ENCODE measurements at regions not wholly inside any gene's neighbourhood (a gene's known extent, or its start where the extent isn't known, plus 50 kb on each side); places are given as distances from the start of the nearest gene placed in this dataset.
"Not testable (repeated sequence)": the region's sequence is repeated elsewhere in the genome, so short reads cannot be mapped to it uniquely, and the experiment has no call there.

DNA sequence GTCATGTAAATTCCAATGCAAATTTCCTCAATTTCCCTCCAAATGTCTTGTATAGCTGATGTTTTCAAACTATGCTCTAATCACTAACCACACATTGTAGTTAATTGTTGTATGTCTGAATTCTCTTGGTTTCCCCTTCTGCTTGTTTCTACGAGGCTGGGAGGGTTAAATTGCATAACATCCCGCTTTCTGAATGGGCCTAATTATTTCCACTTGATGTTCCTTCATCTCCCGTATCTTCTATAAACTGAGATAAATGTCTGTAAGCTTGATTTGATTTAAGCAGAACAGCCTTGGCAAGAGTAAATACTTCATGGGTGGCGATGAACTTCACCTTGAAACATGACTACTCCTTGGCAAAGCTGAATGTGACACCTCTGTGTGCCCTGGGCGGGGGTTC is 72.2 kb downstream of the SERINC2 start:
- TF ChIP-seq POLR2AphosphoS5 (IDR thresholded peaks at IDR 0.05; ENCODE audit: borderline replicate concordance, low read depth, low read length) (no peak), FOXP2 (optimal IDR thresholded peaks at IDR 0.05; ENCODE audit: control extremely low read depth, extremely low read length, insufficient read depth) (no peak), EZH2 (IDR thresholded peaks at IDR 0.05) (no peak)
- Histone ChIP-seq H3K4me3 (no peak overlapping the region), H3K9ac (ENCODE audit: insufficient read length) (no peak overlapping the region), H3K36me3 (ENCODE audit: insufficient read depth, low read length) (no peaks in the 10 kb centered on the region), H3K9me3 (ENCODE audit: low read depth, low read length) (no peaks in the 10 kb centered on the region), H3K27ac (no peak overlapping the region)
- DNase-seq (ENCODE audit: low read depth, low spot score): peak; percentile 20

- TF ChIP-seq POLR2AphosphoS5 (IDR thresholded peaks at IDR 0.05; ENCODE audit: borderline replicate concordance, low read depth, low read length) (no peak), EZH2 (IDR thresholded peaks at IDR 0.05) (no peak), FOXP2 (optimal IDR thresholded peaks at IDR 0.05; ENCODE audit: control extremely low read depth, extremely low read length, insufficient read depth) (no peak)
- no peaks in the 10 kb centered on the region for H3K36me3 ChIP-seq (ENCODE audit: insufficient read depth, low read length)
- no peak overlapping the region for H3K27ac ChIP-seq
- no peak for DNase-seq (ENCODE audit: low read depth, low spot score)
- H3K9me3 ChIP-seq (ENCODE audit: low read depth, low read length): no peaks in the 10 kb centered on the region
- no peak overlapping the region for H3K4me3 ChIP-seq
- no peak overlapping the region for H3K9ac ChIP-seq (ENCODE audit: insufficient read length)
Measured at GRCh38 chr1:31487143-31487542, 74.1 kb downstream of the SERINC2 start.

- Histone ChIP-seq H3K36me3 (ENCODE audit: insufficient read depth, low read length) (no peaks in the 10 kb centered on the region), H3K9me3 (ENCODE audit: low read depth, low read length) (no peaks in the 10 kb centered on the region), H3K4me3 (no peak overlapping the region), H3K9ac (ENCODE audit: insufficient read length) (no peak overlapping the region), H3K27ac (no peak overlapping the region)
- TF ChIP-seq FOXP2 (optimal IDR thresholded peaks at IDR 0.05; ENCODE audit: control extremely low read depth, extremely low read length, insufficient read depth) (no peak), POLR2AphosphoS5 (IDR thresholded peaks at IDR 0.05; ENCODE audit: borderline replicate concordance, low read depth, low read length) (no peak)
- DNase-seq (ENCODE audit: low read depth, low spot score): no peak
Measured at GRCh38 chr1:31487721-31488293, 74.8 kb downstream of the SERINC2 start.

DNA sequence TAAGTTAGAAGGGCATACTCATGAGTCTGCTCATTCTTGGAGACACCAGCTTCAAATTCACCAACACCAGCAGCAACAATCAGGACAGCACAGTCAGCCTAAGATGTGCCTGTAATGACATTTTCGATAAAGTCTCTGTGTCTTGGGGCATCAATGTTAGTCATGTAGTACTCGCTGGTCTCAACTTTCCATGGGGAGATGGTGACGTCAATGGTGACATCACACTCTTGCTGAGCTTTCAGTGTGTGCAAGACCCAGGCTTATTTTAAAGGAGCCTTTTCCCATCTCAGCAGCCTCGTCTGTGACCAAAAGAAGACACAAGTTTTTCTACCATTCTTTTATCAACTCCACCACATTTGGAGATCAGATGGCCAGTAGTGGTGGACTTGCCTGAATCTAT is 75.5 kb downstream of the SERINC2 start:
- Histone ChIP-seq H3K9ac (ENCODE audit: insufficient read length) (no peak overlapping the region), H3K4me3 (no peak overlapping the region), H3K27ac (no peak overlapping the region), H3K36me3 (ENCODE audit: insufficient read depth, low read length) (no peaks in the 10 kb centered on the region), H3K9me3 (ENCODE audit: low read depth, low read length) (no peaks in the 10 kb centered on the region)
- DNase-seq (ENCODE audit: low read depth, low spot score): no peak
- TF ChIP-seq FOXP2 (optimal IDR thresholded peaks at IDR 0.05; ENCODE audit: control extremely low read depth, extremely low read length, insufficient read depth) (no peak), POLR2AphosphoS5 (IDR thresholded peaks at IDR 0.05; ENCODE audit: borderline replicate concordance, low read depth, low read length) (no peak), EZH2 (IDR thresholded peaks at IDR 0.05) (no peak)

DNA sequence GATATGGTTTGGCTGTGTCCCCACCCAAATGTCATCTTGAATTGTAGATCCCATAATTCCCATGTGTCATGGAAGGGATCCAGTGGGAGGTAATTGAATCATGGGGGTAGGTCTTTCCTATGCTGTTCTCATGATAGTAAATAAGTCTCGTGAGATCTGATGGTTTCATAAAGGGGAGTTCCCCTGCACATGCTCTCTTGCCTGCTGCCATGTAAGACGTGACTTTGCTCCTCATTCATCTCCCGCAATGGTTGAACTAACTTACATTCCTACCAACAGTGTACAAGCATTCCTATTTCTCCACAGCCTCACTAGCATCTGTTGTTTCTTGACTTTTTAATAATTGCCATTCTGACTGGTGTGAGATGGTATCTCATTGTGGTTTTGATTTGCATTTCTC is 76.6 kb downstream of the SERINC2 start:
- not testable (repeated sequence) for H3K27ac ChIP-seq; DNase-seq (ENCODE audit: low read depth, low spot score); H3K9ac ChIP-seq (ENCODE audit: insufficient read length); H3K36me3 ChIP-seq (ENCODE audit: insufficient read depth, low read length); H3K9me3 ChIP-seq (ENCODE audit: low read depth, low read length); H3K4me3 ChIP-seq

DNA sequence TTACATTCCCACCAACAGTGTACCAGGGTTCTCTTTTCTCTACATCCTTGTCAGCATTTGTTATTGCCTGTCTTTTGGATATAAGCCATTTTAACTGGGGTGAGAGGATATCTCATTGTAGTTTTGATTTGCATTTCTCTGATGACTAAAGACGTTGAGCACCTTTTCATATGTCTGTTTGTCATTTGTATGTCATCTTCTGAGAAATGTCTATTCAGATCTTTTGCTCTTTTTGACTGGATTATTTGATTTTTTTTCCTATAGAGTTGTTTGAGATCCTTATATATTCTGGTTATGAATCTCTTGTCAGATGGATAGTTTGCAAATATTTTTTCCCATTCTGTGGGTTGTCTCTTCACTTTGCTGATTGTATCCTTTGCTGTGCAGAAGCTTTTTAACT is 77.6 kb downstream of the SERINC2 start:
- H3K4me3 ChIP-seq; H3K9me3 ChIP-seq (ENCODE audit: low read depth, low read length); DNase-seq (ENCODE audit: low read depth, low spot score); H3K9ac ChIP-seq (ENCODE audit: insufficient read length); H3K27ac ChIP-seq; H3K36me3 ChIP-seq (ENCODE audit: insufficient read depth, low read length): not testable (repeated sequence)

DNA sequence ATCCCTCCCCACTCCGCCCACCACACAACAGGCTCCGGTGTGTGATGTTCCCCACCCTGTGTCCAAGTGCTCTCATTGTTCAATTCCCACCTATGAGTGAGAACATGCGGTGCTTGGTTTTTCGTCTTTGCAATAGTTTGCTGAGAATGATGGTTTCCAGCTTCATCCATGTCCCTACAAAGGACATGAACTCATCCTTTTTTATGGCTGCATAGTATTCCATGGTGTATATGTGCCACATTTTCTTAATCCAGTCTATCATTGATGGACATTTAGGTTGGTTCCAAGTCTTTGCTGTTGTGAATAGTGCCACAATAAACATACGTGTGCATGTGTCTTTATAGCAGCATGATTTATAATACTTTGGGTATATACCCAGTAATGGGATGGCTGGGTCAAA is 81.0 kb upstream of the TINAGL1 start:
- H3K9ac ChIP-seq (ENCODE audit: insufficient read length); H3K36me3 ChIP-seq (ENCODE audit: insufficient read depth, low read length); H3K27ac ChIP-seq; H3K9me3 ChIP-seq (ENCODE audit: low read depth, low read length); H3K4me3 ChIP-seq; DNase-seq (ENCODE audit: low read depth, low spot score): not testable (repeated sequence)

DNA sequence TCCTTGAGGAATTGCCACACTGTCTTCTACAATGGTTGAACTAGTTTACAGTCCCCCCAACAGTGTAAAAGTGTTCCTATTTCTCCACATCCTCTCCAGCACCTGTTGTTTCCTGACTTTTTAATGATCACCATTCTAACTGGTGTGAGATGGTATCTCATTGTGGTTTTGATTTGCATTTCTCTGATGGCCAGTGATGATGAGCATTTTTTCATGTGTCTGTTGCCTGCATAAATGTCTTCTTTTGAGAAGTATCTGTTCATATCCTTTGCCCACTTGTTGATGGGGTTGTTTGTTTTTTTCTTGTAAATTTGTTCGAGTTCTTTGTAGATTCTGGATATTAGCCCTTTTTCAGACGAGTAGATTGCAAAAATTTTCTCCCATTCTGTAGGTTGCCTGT is 80.5 kb upstream of the TINAGL1 start:
- not testable (repeated sequence) for DNase-seq (ENCODE audit: low read depth, low spot score); H3K4me3 ChIP-seq; H3K9ac ChIP-seq (ENCODE audit: insufficient read length); H3K36me3 ChIP-seq (ENCODE audit: insufficient read depth, low read length); H3K27ac ChIP-seq; H3K9me3 ChIP-seq (ENCODE audit: low read depth, low read length)

DNA sequence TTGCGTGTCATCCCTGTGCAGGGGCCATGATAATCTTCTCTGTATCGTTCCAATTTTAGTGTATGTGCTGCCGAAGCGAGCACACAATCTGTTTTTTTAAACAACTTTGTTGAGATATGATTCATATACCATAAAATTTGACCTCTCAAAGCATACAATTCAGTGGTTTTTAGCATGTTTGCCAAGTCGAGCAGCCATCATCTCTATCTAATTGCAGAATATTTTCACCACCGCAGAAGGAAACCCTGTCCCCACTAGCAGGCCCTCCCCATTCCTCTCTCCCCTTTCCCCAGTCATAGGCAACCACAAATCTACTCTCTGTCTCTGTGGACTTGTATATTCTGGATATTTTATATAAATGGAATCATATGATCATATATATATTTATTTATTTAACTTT is 78.7 kb upstream of the TINAGL1 start:
- no peaks in the 10 kb centered on the region for H3K36me3 ChIP-seq (ENCODE audit: insufficient read depth, low read length)
- TF ChIP-seq POLR2AphosphoS5 (IDR thresholded peaks at IDR 0.05; ENCODE audit: borderline replicate concordance, low read depth, low read length): no peak
- no peak for TF ChIP-seq EZH2 (IDR thresholded peaks at IDR 0.05)
- no peak for TF ChIP-seq FOXP2 (optimal IDR thresholded peaks at IDR 0.05; ENCODE audit: control extremely low read depth, extremely low read length, insufficient read depth)
- no peak overlapping the region for H3K4me3 ChIP-seq
- DNase-seq (ENCODE audit: low read depth, low spot score): no peak
- H3K9ac ChIP-seq (ENCODE audit: insufficient read length): no peak overlapping the region
- no peak overlapping the region for H3K27ac ChIP-seq
- no peaks in the 10 kb centered on the region for H3K9me3 ChIP-seq (ENCODE audit: low read depth, low read length)
